ENCODE measurements at regions not wholly inside any gene's neighbourhood (a gene's known extent, or its start where the extent isn't known, plus 50 kb on each side); places are given as distances from the start of the nearest gene placed in this dataset.

- Histone ChIP-seq H4K91ac (ENCODE audit: insufficient read depth, low read depth, low read length) (no peak overlapping the region), H2BK20ac (ENCODE audit: low read depth, low read length) (peak overlapping the region; percentile 64; the same call in 1 of the 2 replicates), H4K5ac (ENCODE audit: low read depth, low read length) (no peak overlapping the region), H3K56ac (ENCODE audit: extremely low read depth, insufficient read depth, low read length) (no peak overlapping the region), H2BK120ac (ENCODE audit: low read depth, low read length) (peak overlapping the region; percentile 23; the same call in 1 of the 2 replicates), H2BK5ac (ENCODE audit: low read depth, low read length, poor library complexity, severe bottlenecking) (no peak overlapping the region), H3K9ac (ENCODE audit: low read depth, low read length) (no peak overlapping the region), H3K27ac (ENCODE audit: insufficient read depth, low read length) (0 out of 2 replicates have a peak overlapping the region, but pooled peaks have one; percentile 1), H3K4me3 (ENCODE audit: insufficient read depth, low read depth, low read length) (no peak overlapping the region), H3K4me1 (ENCODE audit: control insufficient read depth, insufficient read depth, low read length) (peaks cover 3% of the 10 kb centered on the region; the same call in 1 of the 2 replicates), H2AFZ (replicated peaks; ENCODE audit: low read length, poor library complexity) (no peak overlapping the region), H3K4me2 (ENCODE audit: low read depth, low read length) (no peak overlapping the region), H3K27me3 (ENCODE audit: control insufficient read depth, insufficient read depth, low read length) (no peaks in the 10 kb centered on the region), H2AK5ac (ENCODE audit: low read depth, low read length) (no peak overlapping the region), H3K14ac (replicated peaks; ENCODE audit: low read depth, low read length) (no peak overlapping the region), H3K23ac (ENCODE audit: low read depth, low read length) (no peak overlapping the region), H3K79me1 (ENCODE audit: low read depth in 1 of 2, low read length in 2 of 2) (no peaks in the 10 kb centered on the region), H3K9me3 (ENCODE audit: control insufficient read depth, insufficient read depth, low read length) (peaks cover 2% of the 10 kb centered on the region; the same call in 1 of the 2 replicates), H4K20me1 (ENCODE audit: insufficient read depth, low read length) (no peaks in the 10 kb centered on the region), H2AK9ac (replicated peaks; ENCODE audit: low read depth, low read length, poor library complexity) (no peak overlapping the region), H3K18ac (ENCODE audit: low read depth, low read length) (peak overlapping the region; percentile 79), H2BK15ac (ENCODE audit: low read depth, low read length) (no peak overlapping the region), H4K8ac (ENCODE audit: low read depth in 2 of 2, low read length in 2 of 2) (no peak overlapping the region), H3K4ac (ENCODE audit: low read depth, low read length) (peak overlapping the region; percentile 39; the same call in 1 of the 2 replicates), H3K36me3 (ENCODE audit: control insufficient read depth, insufficient read depth, low read length) (no peaks in the 10 kb centered on the region), H3K9me1 (ENCODE audit: insufficient read depth, low read length) (no peaks in the 10 kb centered on the region)
- TF ChIP-seq, protein P1, sequence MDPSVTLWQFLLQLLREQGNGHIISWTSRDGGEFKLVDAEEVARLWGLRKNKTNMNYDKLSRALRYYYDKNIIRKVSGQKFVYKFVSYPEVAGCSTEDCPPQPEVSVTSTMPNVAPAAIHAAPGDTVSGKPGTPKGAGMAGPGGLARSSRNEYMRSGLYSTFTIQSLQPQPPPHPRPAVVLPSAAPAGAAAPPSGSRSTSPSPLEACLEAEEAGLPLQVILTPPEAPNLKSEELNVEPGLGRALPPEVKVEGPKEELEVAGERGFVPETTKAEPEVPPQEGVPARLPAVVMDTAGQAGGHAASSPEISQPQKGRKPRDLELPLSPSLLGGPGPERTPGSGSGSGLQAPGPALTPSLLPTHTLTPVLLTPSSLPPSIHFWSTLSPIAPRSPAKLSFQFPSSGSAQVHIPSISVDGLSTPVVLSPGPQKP (IDR thresholded peaks at IDR 0.05; ENCODE audit: borderline replicate concordance, low read depth, low read length): no peak
- TF ChIP-seq POLR2A (IDR thresholded peaks at IDR 0.05; ENCODE audit: low read depth, low read length) (no peak), USF2 (IDR thresholded peaks at IDR 0.05; ENCODE audit: low read depth, low read length) (no peak), MXI1 (IDR thresholded peaks at IDR 0.05; ENCODE audit: borderline replicate concordance, low read depth, low read length) (no peak), MAFK (IDR thresholded peaks at IDR 0.05; ENCODE audit: low read depth, low read length) (no peak), RFX5 (IDR thresholded peaks at IDR 0.05; ENCODE audit: low read depth, low read length) (no peak), CHD1 (IDR thresholded peaks at IDR 0.05; ENCODE audit: low read depth, low read length) (no peak), RAD21 (IDR thresholded peaks at IDR 0.05; ENCODE audit: low read length) (no peak), RCOR1 (IDR thresholded peaks at IDR 0.05; ENCODE audit: insufficient replicate concordance, low read length) (no peak), MAZ (IDR thresholded peaks at IDR 0.05; ENCODE audit: borderline replicate concordance, low read depth, low read length) (no peak), FOS (IDR thresholded peaks at IDR 0.05; ENCODE audit: low read depth, low read length) (no peak), BHLHE40 (IDR thresholded peaks at IDR 0.05; ENCODE audit: low read depth, low read length) (no peak), SMC3 (IDR thresholded peaks at IDR 0.05; ENCODE audit: low read depth, low read length) (no peak), NFE2L2 (IDR thresholded peaks at IDR 0.05; ENCODE audit: low read depth, low read length) (no peak), CEBPB (IDR thresholded peaks at IDR 0.05; ENCODE audit: low read depth, low read length) (no peak)
- TF ChIP-seq, protein P2, sequence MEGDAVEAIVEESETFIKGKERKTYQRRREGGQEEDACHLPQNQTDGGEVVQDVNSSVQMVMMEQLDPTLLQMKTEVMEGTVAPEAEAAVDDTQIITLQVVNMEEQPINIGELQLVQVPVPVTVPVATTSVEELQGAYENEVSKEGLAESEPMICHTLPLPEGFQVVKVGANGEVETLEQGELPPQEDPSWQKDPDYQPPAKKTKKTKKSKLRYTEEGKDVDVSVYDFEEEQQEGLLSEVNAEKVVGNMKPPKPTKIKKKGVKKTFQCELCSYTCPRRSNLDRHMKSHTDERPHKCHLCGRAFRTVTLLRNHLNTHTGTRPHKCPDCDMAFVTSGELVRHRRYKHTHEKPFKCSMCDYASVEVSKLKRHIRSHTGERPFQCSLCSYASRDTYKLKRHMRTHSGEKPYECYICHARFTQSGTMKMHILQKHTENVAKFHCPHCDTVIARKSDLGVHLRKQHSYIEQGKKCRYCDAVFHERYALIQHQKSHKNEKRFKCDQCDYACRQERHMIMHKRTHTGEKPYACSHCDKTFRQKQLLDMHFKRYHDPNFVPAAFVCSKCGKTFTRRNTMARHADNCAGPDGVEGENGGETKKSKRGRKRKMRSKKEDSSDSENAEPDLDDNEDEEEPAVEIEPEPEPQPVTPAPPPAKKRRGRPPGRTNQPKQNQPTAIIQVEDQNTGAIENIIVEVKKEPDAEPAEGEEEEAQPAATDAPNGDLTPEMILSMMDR (conservative IDR thresholded peaks at IDR 0.05; ENCODE audit: low read depth, low read length): no peak
- ATAC-seq (ENCODE audit: low read depth) (no peak), DNase-seq (no peak)
- dilution Hi-C loops (cut with HindIII; ENCODE audit: low sequenced_read_pairs, unreplicated experiment) (no loop called here), intact Hi-C loops (cut with micrococcal nuclease) (no loop called here), in situ Hi-C loops (cut with MboI; ENCODE audit: low sequenced_read_pairs) (no loop called here)
- POLR2A ChIA-PET (ENCODE audit: unreplicated experiment): no interaction called here
- BruUV-seq (replicated peaks): no TSS peak
- CTCF ChIA-PET: no interaction called here
- 60% methylated on average over 1 of the region's 3 CpGs; no CpG with 5 or more reads in 1 of the 2 experiments for WGBS, 2 experiments (ENCODE audit: extremely low coverage in 2 of 2, insufficient read length in 1 of 2)
Observed at GRCh38 chrX:13147147-13147546, 102.7 kb upstream of the FAM9C start.
